ENCODE measurements at regions not wholly inside any gene's neighbourhood (a gene's known extent, or its start where the extent isn't known, plus 50 kb on each side); places are given as distances from the start of the nearest gene placed in this dataset.

DNA sequence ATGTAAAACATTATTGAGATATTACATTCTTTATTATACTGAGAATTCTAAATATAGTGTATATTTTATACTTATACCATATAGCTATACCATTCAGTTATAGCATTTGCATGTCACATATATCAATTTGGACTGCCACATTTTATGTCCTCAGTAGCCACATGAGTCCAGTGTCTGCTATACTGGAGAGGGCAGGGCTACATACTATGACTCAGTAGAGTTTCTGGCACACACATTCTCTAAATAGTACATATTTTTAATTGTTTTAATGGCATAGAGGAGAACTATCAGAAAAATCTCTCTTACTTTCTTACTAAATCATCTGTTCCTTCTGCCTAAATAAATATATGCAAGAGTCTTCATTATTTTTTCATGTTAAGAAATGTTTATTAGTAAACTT lies 55.4 kb upstream of the COL5A2 start:
- Histone ChIP-seq H3K4me3 (no peak overlapping the region), H3K27ac (ENCODE audit: control insufficient read depth, insufficient read depth) (no peak overlapping the region), H4K20me1 (ENCODE audit: control insufficient read depth, insufficient read depth) (no peaks in the 10 kb centered on the region), H3K9me3 (replicated peaks; ENCODE audit: control insufficient read depth, insufficient read depth, low read length) (no peaks in the 10 kb centered on the region), H2AFZ (ENCODE audit: control insufficient read depth, low read depth, low read length) (no peak overlapping the region), H3K4me1 (ENCODE audit: control insufficient read depth, insufficient read depth, low read length) (no peaks in the 10 kb centered on the region), H3K4me2 (ENCODE audit: control insufficient read depth, insufficient read depth) (no peak overlapping the region), H3K9ac (ENCODE audit: control insufficient read depth, insufficient read depth, low read length) (no peak overlapping the region), H3K27me3 (replicated peaks in 1 of 2; ENCODE audit: control insufficient read depth in 2 of 2, insufficient read depth in 2 of 2, low read length in 1 of 2) (no peaks in the 10 kb centered on the region), H3K79me2 (ENCODE audit: control insufficient read depth, insufficient read depth, low read length) (no peaks in the 10 kb centered on the region), H3K36me3 (ENCODE audit: control insufficient read depth in 2 of 2, insufficient read depth in 2 of 2, low read length in 1 of 2) (no peaks in the 10 kb centered on the region)
- no peak for TF ChIP-seq STAT3 (IDR thresholded peaks at IDR 0.05; ENCODE audit: low read depth, low read length)
- TF ChIP-seq RAD21 (IDR thresholded peaks at IDR 0.05; ENCODE audit: insufficient read depth, low read depth, low read length): no peak
- no peak for TF ChIP-seq CHD4 (IDR thresholded peaks at IDR 0.05)
- TF ChIP-seq, protein P1, sequence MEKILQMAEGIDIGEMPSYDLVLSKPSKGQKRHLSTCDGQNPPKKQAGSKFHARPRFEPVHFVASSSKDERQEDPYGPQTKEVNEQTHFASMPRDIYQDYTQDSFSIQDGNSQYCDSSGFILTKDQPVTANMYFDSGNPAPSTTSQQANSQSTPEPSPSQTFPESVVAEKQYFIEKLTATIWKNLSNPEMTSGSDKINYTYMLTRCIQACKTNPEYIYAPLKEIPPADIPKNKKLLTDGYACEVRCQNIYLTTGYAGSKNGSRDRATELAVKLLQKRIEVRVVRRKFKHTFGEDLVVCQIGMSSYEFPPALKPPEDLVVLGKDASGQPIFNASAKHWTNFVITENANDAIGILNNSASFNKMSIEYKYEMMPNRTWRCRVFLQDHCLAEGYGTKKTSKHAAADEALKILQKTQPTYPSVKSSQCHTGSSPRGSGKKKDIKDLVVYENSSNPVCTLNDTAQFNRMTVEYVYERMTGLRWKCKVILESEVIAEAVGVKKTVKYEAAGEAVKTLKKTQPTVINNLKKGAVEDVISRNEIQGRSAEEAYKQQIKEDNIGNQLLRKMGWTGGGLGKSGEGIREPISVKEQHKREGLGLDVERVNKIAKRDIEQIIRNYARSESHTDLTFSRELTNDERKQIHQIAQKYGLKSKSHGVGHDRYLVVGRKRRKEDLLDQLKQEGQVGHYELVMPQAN (conservative IDR thresholded peaks at IDR 0.05): no peak
- no peak for TF ChIP-seq NFXL1 (IDR thresholded peaks at IDR 0.05; ENCODE audit: borderline replicate concordance)
- no peak for TF ChIP-seq EP300 (IDR thresholded peaks at IDR 0.05; ENCODE audit: borderline replicate concordance in 1 of 2, control insufficient read depth in 1 of 2, low read depth in 2 of 2, low read length in 2 of 2)
- no peak for TF ChIP-seq ZBED1 (IDR thresholded peaks at IDR 0.05; ENCODE audit: borderline replicate concordance)
- no peak for TF ChIP-seq MYC (IDR thresholded peaks at IDR 0.05; ENCODE audit: insufficient read depth, insufficient read length, insufficient replicate concordance, low read length, severe bottlenecking)
- TF ChIP-seq SMC3 (IDR thresholded peaks at IDR 0.05; ENCODE audit: borderline replicate concordance, low read length): no peak
- no peak for TF ChIP-seq KDM1A (IDR thresholded peaks at IDR 0.05; ENCODE audit: borderline replicate concordance)
- TF ChIP-seq, protein P2, sequence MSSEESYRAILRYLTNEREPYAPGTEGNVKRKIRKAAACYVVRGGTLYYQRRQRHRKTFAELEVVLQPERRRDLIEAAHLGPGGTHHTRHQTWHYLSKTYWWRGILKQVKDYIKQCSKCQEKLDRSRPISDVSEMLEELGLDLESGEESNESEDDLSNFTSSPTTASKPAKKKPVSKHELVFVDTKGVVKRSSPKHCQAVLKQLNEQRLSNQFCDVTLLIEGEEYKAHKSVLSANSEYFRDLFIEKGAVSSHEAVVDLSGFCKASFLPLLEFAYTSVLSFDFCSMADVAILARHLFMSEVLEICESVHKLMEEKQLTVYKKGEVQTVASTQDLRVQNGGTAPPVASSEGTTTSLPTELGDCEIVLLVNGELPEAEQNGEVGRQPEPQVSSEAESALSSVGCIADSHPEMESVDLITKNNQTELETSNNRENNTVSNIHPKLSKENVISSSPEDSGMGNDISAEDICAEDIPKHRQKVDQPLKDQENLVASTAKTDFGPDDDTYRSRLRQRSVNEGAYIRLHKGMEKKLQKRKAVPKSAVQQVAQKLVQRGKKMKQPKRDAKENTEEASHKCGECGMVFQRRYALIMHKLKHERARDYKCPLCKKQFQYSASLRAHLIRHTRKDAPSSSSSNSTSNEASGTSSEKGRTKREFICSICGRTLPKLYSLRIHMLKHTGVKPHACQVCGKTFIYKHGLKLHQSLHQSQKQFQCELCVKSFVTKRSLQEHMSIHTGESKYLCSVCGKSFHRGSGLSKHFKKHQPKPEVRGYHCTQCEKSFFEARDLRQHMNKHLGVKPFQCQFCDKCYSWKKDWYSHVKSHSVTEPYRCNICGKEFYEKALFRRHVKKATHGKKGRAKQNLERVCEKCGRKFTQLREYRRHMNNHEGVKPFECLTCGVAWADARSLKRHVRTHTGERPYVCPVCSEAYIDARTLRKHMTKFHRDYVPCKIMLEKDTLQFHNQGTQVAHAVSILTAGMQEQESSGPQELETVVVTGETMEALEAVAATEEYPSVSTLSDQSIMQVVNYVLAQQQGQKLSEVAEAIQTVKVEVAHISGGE (CRISPR knock-in tag; IDR thresholded peaks at IDR 0.05): no peak
- no peak for TF ChIP-seq BHLHE40 (IDR thresholded peaks at IDR 0.05; ENCODE audit: borderline replicate concordance in 1 of 2, low read depth in 2 of 2, low read length in 1 of 2)
- no peak for TF ChIP-seq BRCA1 (IDR thresholded peaks at IDR 0.05; ENCODE audit: low read depth, low read length)
- no peak for TF ChIP-seq CREB1 (IDR thresholded peaks at IDR 0.05; ENCODE audit: low read depth)
- no peak for TF ChIP-seq BMI1 (IDR thresholded peaks at IDR 0.05; ENCODE audit: borderline replicate concordance)
- no peak for TF ChIP-seq TBL1XR1 (IDR thresholded peaks at IDR 0.05; ENCODE audit: low read depth, low read length)
- TF ChIP-seq CHD1 (IDR thresholded peaks at IDR 0.05; ENCODE audit: low read depth, low read length): no peak
- in situ Hi-C loops (cut with MboI): no loop called here
- ChIA-PET RAD21 (ENCODE audit: unreplicated experiment) (no interaction called here), SMC1A (ENCODE audit: uncharacterized antibody, unreplicated experiment) (interaction anchor here (1.0 kb wide), 1 partner anchor 27 kb away, joined by 3 read pairs; no protein-coding TSS in a partner anchor), POLR2A (no interaction called here), CTCF (no interaction called here)
- no TSS peak for BruUV-seq (replicated peaks)
- no peak for FAIRE-seq
- DNase-seq (ENCODE audit: low read depth, low spot score): no peak
- no peak for ATAC-seq
- intact Hi-C loops (cut with micrococcal nuclease; ENCODE audit: unreplicated experiment): no loop called here

Measured in GM12878 (cell line).